ENCODE measurements at regions not wholly inside any gene's neighbourhood (a gene's known extent, or its start where the extent isn't known, plus 50 kb on each side); places are given as distances from the start of the nearest gene placed in this dataset.

GRCh38 chr5:8234179-8234770, 365.3 kb downstream of the MTRR start:
- TF ChIP-seq MAFK (IDR thresholded peaks at IDR 0.05; ENCODE audit: low read depth, low read length) = no peak
- TF ChIP-seq CBX8 (IDR thresholded peaks at IDR 0.05; ENCODE audit: borderline replicate concordance, low read depth, low read length) = no peak
- no peak for TF ChIP-seq KDM1A (IDR thresholded peaks at IDR 0.05; ENCODE audit: borderline replicate concordance, low read length)
- no peak for TF ChIP-seq CTCF (IDR thresholded peaks at IDR 0.05; ENCODE audit: control extremely low read depth in 1 of 3, insufficient read depth in 1 of 3, low read depth in 1 of 3, low read length in 3 of 3)
- no peak for TF ChIP-seq POLR2A (IDR thresholded peaks at IDR 0.05; ENCODE audit: control extremely low read depth in 1 of 2, low read depth in 2 of 2, low read length in 2 of 2)
- no peak for TF ChIP-seq RAD21 (IDR thresholded peaks at IDR 0.05 in 1 of 2, conservative IDR thresholded peaks at IDR 0.05 in 1 of 2; ENCODE audit: low read depth in 2 of 2, low read length in 2 of 2)
- no peak for TF ChIP-seq EZH2 (IDR thresholded peaks at IDR 0.05; ENCODE audit: low read depth, low read length, severe bottlenecking)
- TF ChIP-seq YY1 (IDR thresholded peaks at IDR 0.05; ENCODE audit: low read depth, low read length) = no peak

Data from H1 (cell line).